MM.1S (cell line): ENCODE measurements at regions not wholly inside any gene's neighbourhood (a gene's known extent, or its start where the extent isn't known, plus 50 kb on each side); places are given as distances from the start of the nearest gene placed in this dataset.

Experiments
- DNase-seq: peaks from one replicate; pipeline ENCODE4 v3.0.0-alpha.2; 2015
- H2AFZ ChIP-seq: fragments of 300-600 bp; sonication (generic); 2 replicates; pipeline ENCODE4 v1.6.0; 2016; ENCODE audit warnings: antibody characterized with exemption, low read length
- H3F3A ChIP-seq: fragments of 300-600 bp; sonication (generic); 2 replicates; pipeline ENCODE4 v1.6.1; 2016; ENCODE audit warnings: mild to moderate bottlenecking, antibody characterized with exemption, low read length, moderate library complexity, mixed read lengths; ENCODE audit not compliant: insufficient read depth
- H3K27ac ChIP-seq: fragments of 300-600 bp; sonication (generic); 2 replicates; pipeline ENCODE4 v1.5.1; 2016; ENCODE audit warnings: mild to moderate bottlenecking, low read length
- H3K27me3 ChIP-seq: fragments of 300-600 bp; sonication (generic); replicated peaks from 2 replicates; pipeline ENCODE4 v1.6.0; 2016; ENCODE audit warnings: low read length; ENCODE audit not compliant: insufficient read depth
- H3K36me3 ChIP-seq: fragments of 300-600 bp; sonication (generic); replicated peaks from 2 replicates; pipeline ENCODE4 v1.6.1; 2016; ENCODE audit warnings: mild to moderate bottlenecking, low read length, mixed read lengths; ENCODE audit not compliant: insufficient read depth
- H3K4me1 ChIP-seq: fragments of 300-600 bp; sonication (generic); 2 replicates; pipeline ENCODE4 v1.6.1; 2016; ENCODE audit warnings: low read length, mixed read lengths
- H3K4me2 ChIP-seq: fragments of 300-600 bp; sonication (generic); 2 replicates; pipeline ENCODE4 v1.6.0; 2016; ENCODE audit warnings: low read depth, low read length
- H3K4me3 ChIP-seq: fragments of 300-600 bp; sonication (generic); 2 replicates; pipeline ENCODE4 v1.5.1; 2016; ENCODE audit warnings: low read length, mixed read lengths
- H3K79me2 ChIP-seq: fragments of 300-600 bp; sonication (generic); 2 replicates; pipeline ENCODE4 v1.6.1; 2016; ENCODE audit warnings: mixed run types, low read length, mixed read lengths
- H3K9ac ChIP-seq: fragments of 300-600 bp; sonication (generic); 2 replicates; pipeline ENCODE4 v1.6.1; 2016; ENCODE audit warnings: low read length, mixed read lengths
- H3K9me2 ChIP-seq: fragments of 300-600 bp; sonication (generic); replicated peaks from 2 replicates; pipeline ENCODE4 v1.6.1; 2016; ENCODE audit warnings: mild to moderate bottlenecking, low read length, mixed read lengths; ENCODE audit not compliant: insufficient read depth
- H3K9me3 ChIP-seq: fragments of 300-600 bp; sonication (generic); replicated peaks from 2 replicates; pipeline ENCODE4 v1.6.1; 2016; ENCODE audit warnings: mild to moderate bottlenecking, low read length, mixed read lengths; ENCODE audit not compliant: insufficient read depth
- H4K20me1 ChIP-seq: fragments of 300-600 bp; sonication (generic); 2 replicates; pipeline ENCODE4 v1.6.1; 2016; ENCODE audit warnings: mild to moderate bottlenecking, low read length, moderate library complexity, mixed read lengths; ENCODE audit not compliant: insufficient read depth
- CTCF ChIP-seq: fragments of 300-600 bp; sonication (generic); IDR thresholded peaks from 2 replicates; pipeline ENCODE4 v1.5.1; 2016; ENCODE audit warnings: antibody characterized with exemption, low read length, mixed read lengths
- EZH2 ChIP-seq: fragments of 300-600 bp; sonication (generic); optimal IDR thresholded peaks from 2 replicates; pipeline ENCODE3; 2017; ENCODE audit warnings: low read depth, mild to moderate bottlenecking, antibody characterized with exemption, low read length, mixed read lengths
- EZH2phosphoT487 ChIP-seq: fragments of 300-600 bp; sonication (generic); IDR thresholded peaks from 2 replicates; pipeline ENCODE4 v1.6.1; 2018; ENCODE audit warnings: antibody characterized with exemption, low read length

GRCh38 chr12:116346222-116346621 is 68.7 kb upstream of the MED13L start:
- no peak for TF ChIP-seq EZH2
- no peak for TF ChIP-seq CTCF
- no peaks in the 10 kb centered on the region for H4K20me1 ChIP-seq
- H3K27ac ChIP-seq: no peak overlapping the region
- no peaks in the 10 kb centered on the region for H3K9me2 ChIP-seq
- no peak overlapping the region for H3K4me3 ChIP-seq
- peaks cover 11% of the 10 kb centered on the region for H3F3A ChIP-seq
- H3K9me3 ChIP-seq: no peaks in the 10 kb centered on the region
- H3K27me3 ChIP-seq: no peaks in the 10 kb centered on the region
- no peak overlapping the region for H3K9ac ChIP-seq
- H3K79me2 ChIP-seq: no peaks in the 10 kb centered on the region
- H3K4me2 ChIP-seq: no peak overlapping the region
- H2AFZ ChIP-seq: no peak overlapping the region
- H3K4me1 ChIP-seq: peaks cover 17% of the 10 kb centered on the region
- DNase-seq: no peak
- H3K36me3 ChIP-seq: no peaks in the 10 kb centered on the region

GRCh38 chr12:116346741-116347140 is 69.2 kb upstream of the MED13L start:
- TF ChIP-seq CTCF (no peak), EZH2 (no peak), EZH2phosphoT487 (no peak)
- peaks cover 17% of the 10 kb centered on the region for H3K4me1 ChIP-seq
- H3K4me3 ChIP-seq: no peak overlapping the region
- H2AFZ ChIP-seq: no peak overlapping the region
- no peak for DNase-seq
- H3K9me2 ChIP-seq: no peaks in the 10 kb centered on the region
- H3K36me3 ChIP-seq: no peaks in the 10 kb centered on the region
- no peak overlapping the region for H3K4me2 ChIP-seq
- H4K20me1 ChIP-seq: no peaks in the 10 kb centered on the region
- H3F3A ChIP-seq: peaks cover 11% of the 10 kb centered on the region
- no peak overlapping the region for H3K9ac ChIP-seq
- H3K27me3 ChIP-seq: no peaks in the 10 kb centered on the region
- no peaks in the 10 kb centered on the region for H3K79me2 ChIP-seq
- H3K9me3 ChIP-seq: no peaks in the 10 kb centered on the region
- H3K27ac ChIP-seq: no peak overlapping the region

- Histone ChIP-seq H3F3A (peaks cover 11% of the 10 kb centered on the region), H4K20me1 (no peaks in the 10 kb centered on the region), H3K4me3 (no peak overlapping the region), H3K4me2 (no peak overlapping the region), H3K9me2 (no peaks in the 10 kb centered on the region), H3K27ac (no peak overlapping the region), H3K9me3 (no peaks in the 10 kb centered on the region), H3K27me3 (no peaks in the 10 kb centered on the region), H3K36me3 (no peaks in the 10 kb centered on the region), H3K9ac (no peak overlapping the region), H3K4me1 (peaks cover 17% of the 10 kb centered on the region), H3K79me2 (no peaks in the 10 kb centered on the region), H2AFZ (no peak overlapping the region)
- no peak for DNase-seq
- no peak for TF ChIP-seq EZH2
- no peak for TF ChIP-seq CTCF
These were observed 69.8 kb upstream of the MED13L start for GRCh38 chr12:116347265-116347664.
